ENCODE measurements at regions not wholly inside any gene's neighbourhood (a gene's known extent, or its start where the extent isn't known, plus 50 kb on each side); places are given as distances from the start of the nearest gene placed in this dataset.

- no peak for TF ChIP-seq CTCF (IDR thresholded peaks at IDR 0.05)
- TF ChIP-seq POLR2A (IDR thresholded peaks at IDR 0.05), result no peak
- H3K27ac ChIP-seq, result peak overlapping the region in 7 of 12 donors; percentile 45 to 64 (median 52)
- H3K36me3 ChIP-seq, result no peaks in the 10 kb centered on the region
- DNase-seq (no peak), ATAC-seq (no peak)
- peak overlapping the region in 11 of 12 donors; percentile 3 to 52 (median 41) for H3K4me3 ChIP-seq
- no peaks in the 10 kb centered on the region for H3K27me3 ChIP-seq
- H3K4me1 ChIP-seq, result peaks cover 0 to 35% (median 21%) of the 10 kb centered on the region in 12 donors
- 64 to 80% (median 72%) methylated on average over 8 of the region's 8 CpGs for WGBS, 4 donors
- intact Hi-C loops (cut with DNase I), result loop anchor here in 1 of 10 donors (10.0 kb wide), 1 partner anchor 167 kb away; the partner anchor contains the start of gene TLN2
- H3K9me3 ChIP-seq, result no peaks in the 10 kb centered on the region
These were observed 396.5 kb upstream of the C2CD4B start for GRCh38 chr15:62561571-62561970.

GRCh38 chr15:62564886-62565633 is 400.0 kb upstream of the C2CD4B start:
- ATAC-seq (no peak), DNase-seq (no peak)
- Histone ChIP-seq H3K27me3 (no peaks in the 10 kb centered on the region), H3K36me3 (no peaks in the 10 kb centered on the region), H3K4me1 (peaks cover 0 to 27% (median 12%) of the 10 kb centered on the region in 12 donors), H3K9me3 (no peaks in the 10 kb centered on the region), H3K27ac (no peak overlapping the region), H3K4me3 (no peak overlapping the region)
- TF ChIP-seq POLR2A (IDR thresholded peaks at IDR 0.05), result no peak
- TF ChIP-seq CTCF (IDR thresholded peaks at IDR 0.05), result no peak
- WGBS, 4 donors, result 81 to 91% (median 85%) methylated on average over 4 of the region's 4 CpGs
- intact Hi-C loops (cut with DNase I), result loop anchor here in 1 of 10 donors (10.0 kb wide), 1 partner anchor 170 kb away; the partner anchor contains the start of gene TLN2

GRCh38 chr15:62565634-62566026 is 400.5 kb upstream of the C2CD4B start:
- WGBS, 4 donors, result 71 to 93% (median 81%) methylated on average over 3 of the region's 3 CpGs
- Histone ChIP-seq H3K9me3 (no peaks in the 10 kb centered on the region), H3K27ac (no peak overlapping the region), H3K4me3 (no peak overlapping the region), H3K4me1 (peaks cover 0 to 27% (median 14%) of the 10 kb centered on the region in 12 donors), H3K36me3 (no peaks in the 10 kb centered on the region), H3K27me3 (no peaks in the 10 kb centered on the region)
- TF ChIP-seq CTCF (IDR thresholded peaks at IDR 0.05), result no peak
- no peak for TF ChIP-seq POLR2A (IDR thresholded peaks at IDR 0.05)
- intact Hi-C loops (cut with DNase I), result loop anchor here in 1 of 10 donors (10.0 kb wide), 1 partner anchor 171 kb away; the partner anchor contains the start of gene TLN2
- ATAC-seq, result no peak
- DNase-seq, result no peak

- Histone ChIP-seq H3K27me3 (no peaks in the 10 kb centered on the region), H3K27ac (no peak overlapping the region), H3K4me3 (no peak overlapping the region), H3K36me3 (no peaks in the 10 kb centered on the region), H3K9me3 (no peaks in the 10 kb centered on the region), H3K4me1 (peaks cover 0 to 30% (median 15%) of the 10 kb centered on the region in 12 donors)
- TF ChIP-seq POLR2A (IDR thresholded peaks at IDR 0.05) (no peak), CTCF (IDR thresholded peaks at IDR 0.05) (no peak)
- 74 to 83% (median 82%) methylated on average over 5 of the region's 5 CpGs for WGBS, 4 donors
- no peak for DNase-seq
- intact Hi-C loops (cut with DNase I), result loop anchor here in 1 of 10 donors (10.0 kb wide), 1 partner anchor 171 kb away; the partner anchor contains the start of gene TLN2
- ATAC-seq, result no peak
These were observed 401.2 kb upstream of the C2CD4B start for GRCh38 chr15:62566248-62566647.

Measured in heart left ventricle (tissue), 16 donors.